ENCODE measurements at regions not wholly inside any gene's neighbourhood (a gene's known extent, or its start where the extent isn't known, plus 50 kb on each side); places are given as distances from the start of the nearest gene placed in this dataset.
A peak's percentile ranks its signal among the peaks of the same experiment; 100 is the strongest.
"Not testable (repeated sequence)": the region's sequence is repeated elsewhere in the genome, so short reads cannot be mapped to it uniquely, and the experiment has no call there.

GRCh38 chr12:56872366-56872765, 61.8 kb downstream of the SDR9C7 start:
- no peak for DNase-seq
- in situ Hi-C loops (cut with MboI; ENCODE audit: low pct_unique_long_range_greater_than_20kb, low sequenced_read_pairs): no loop called here

- in situ Hi-C loops (cut with MboI; ENCODE audit: low pct_unique_long_range_greater_than_20kb, low sequenced_read_pairs): no loop called here
- no peak for DNase-seq
These were observed 67.0 kb downstream of the SDR9C7 start for GRCh38 chr12:56867216-56867615.

GRCh38 chr12:56866493-56866892, 67.7 kb downstream of the SDR9C7 start:
- in situ Hi-C loops (cut with MboI; ENCODE audit: low pct_unique_long_range_greater_than_20kb, low sequenced_read_pairs): no loop called here
- no peak for DNase-seq

GRCh38 chr12:56864318-56864717, 69.9 kb downstream of the SDR9C7 start:
- in situ Hi-C loops (cut with MboI; ENCODE audit: low pct_unique_long_range_greater_than_20kb, low sequenced_read_pairs): no loop called here
- no peak for DNase-seq

GRCh38 chr12:56863789-56864188, 70.4 kb downstream of the SDR9C7 start:
- in situ Hi-C loops (cut with MboI; ENCODE audit: low pct_unique_long_range_greater_than_20kb, low sequenced_read_pairs): no loop called here
- DNase-seq: peak; percentile 14

- in situ Hi-C loops (cut with MboI; ENCODE audit: low pct_unique_long_range_greater_than_20kb, low sequenced_read_pairs): no loop called here
- DNase-seq: no peak
These were observed 71.9 kb downstream of the SDR9C7 start for GRCh38 chr12:56862264-56862663.

GRCh38 chr12:56853392-56853978, 80.7 kb downstream of the SDR9C7 start:
- DNase-seq: peak; percentile 44
- in situ Hi-C loops (cut with MboI; ENCODE audit: low pct_unique_long_range_greater_than_20kb, low sequenced_read_pairs): not testable (repeated sequence)

- no peak for DNase-seq
- in situ Hi-C loops (cut with MboI; ENCODE audit: low pct_unique_long_range_greater_than_20kb, low sequenced_read_pairs): no loop called here
These were observed 82.7 kb downstream of the SDR9C7 start for GRCh38 chr12:56851462-56851861.

- no peak for DNase-seq
- in situ Hi-C loops (cut with MboI; ENCODE audit: low pct_unique_long_range_greater_than_20kb, low sequenced_read_pairs): no loop called here
These were observed 77.8 kb downstream of the HSD17B6 start for GRCh38 chr12:56840922-56841321.

- in situ Hi-C loops (cut with MboI; ENCODE audit: low pct_unique_long_range_greater_than_20kb, low sequenced_read_pairs): no loop called here
- peak; percentile 72 for DNase-seq
These were observed 76.8 kb downstream of the HSD17B6 start for GRCh38 chr12:56839915-56840325.

GRCh38 chr12:56839489-56839848, 76.3 kb downstream of the HSD17B6 start:
- in situ Hi-C loops (cut with MboI; ENCODE audit: low pct_unique_long_range_greater_than_20kb, low sequenced_read_pairs): no loop called here
- no peak for DNase-seq

- in situ Hi-C loops (cut with MboI; ENCODE audit: low pct_unique_long_range_greater_than_20kb, low sequenced_read_pairs): no loop called here
- no peak for DNase-seq
These were observed 75.7 kb downstream of the HSD17B6 start for GRCh38 chr12:56838621-56839488.

Data from KBM-7 (cell line).